Transverse colon (tissue), 4 donors: ENCODE measurements at regions not wholly inside any gene's neighbourhood (a gene's known extent, or its start where the extent isn't known, plus 50 kb on each side); places are given as distances from the start of the nearest gene placed in this dataset.

Source experiments
- EP300 ChIP-seq: sonication (generic); formaldehyde crosslinking; IDR thresholded peaks from one replicate; pipeline ENCODE4 v1.6.1; 2017; ENCODE audit warnings: antibody characterized with exemption, low read depth
- POLR2A ChIP-seq: fragments of 450-650 bp; IDR thresholded peaks from one replicate; pipeline ENCODE4 v1.6.1; 2016; ENCODE audit warnings: antibody characterized with exemption, mild to moderate bottlenecking, moderate library complexity
- POLR2AphosphoS5 ChIP-seq, 3 donors: sonication (generic); formaldehyde crosslinking; IDR thresholded peaks; one replicate each; pipeline ENCODE4 v1.6.1; 2016; ENCODE audit warnings: antibody characterized with exemption in 3 of 3
- TF ChIP-seq, protein P1 (sequence below), 5 experiments: fragments of 200-600 bp in 3 of 5; fragments of 450-650 bp in 2 of 5; sonication (generic) in 3 of 5; IDR thresholded peaks; 1 replicate in 2 of 5; 2 replicates in 3 of 5; pipeline ENCODE4 v1.5.1; 2016 to 2017; ENCODE audit warnings: antibody characterized with exemption in 5 of 5, inconsistent platforms in 3 of 5, mild to moderate bottlenecking in 2 of 5, moderate library complexity in 1 of 5

GRCh38 chrX:93419642-93420041, 253.7 kb downstream of the NAP1L3 start:
- TF ChIP-seq, protein P1, sequence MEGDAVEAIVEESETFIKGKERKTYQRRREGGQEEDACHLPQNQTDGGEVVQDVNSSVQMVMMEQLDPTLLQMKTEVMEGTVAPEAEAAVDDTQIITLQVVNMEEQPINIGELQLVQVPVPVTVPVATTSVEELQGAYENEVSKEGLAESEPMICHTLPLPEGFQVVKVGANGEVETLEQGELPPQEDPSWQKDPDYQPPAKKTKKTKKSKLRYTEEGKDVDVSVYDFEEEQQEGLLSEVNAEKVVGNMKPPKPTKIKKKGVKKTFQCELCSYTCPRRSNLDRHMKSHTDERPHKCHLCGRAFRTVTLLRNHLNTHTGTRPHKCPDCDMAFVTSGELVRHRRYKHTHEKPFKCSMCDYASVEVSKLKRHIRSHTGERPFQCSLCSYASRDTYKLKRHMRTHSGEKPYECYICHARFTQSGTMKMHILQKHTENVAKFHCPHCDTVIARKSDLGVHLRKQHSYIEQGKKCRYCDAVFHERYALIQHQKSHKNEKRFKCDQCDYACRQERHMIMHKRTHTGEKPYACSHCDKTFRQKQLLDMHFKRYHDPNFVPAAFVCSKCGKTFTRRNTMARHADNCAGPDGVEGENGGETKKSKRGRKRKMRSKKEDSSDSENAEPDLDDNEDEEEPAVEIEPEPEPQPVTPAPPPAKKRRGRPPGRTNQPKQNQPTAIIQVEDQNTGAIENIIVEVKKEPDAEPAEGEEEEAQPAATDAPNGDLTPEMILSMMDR (IDR thresholded peaks at IDR 0.05): no peak
- TF ChIP-seq POLR2AphosphoS5 (IDR thresholded peaks at IDR 0.05) (no peak), EP300 (no peak), POLR2A (no peak)
